ENCODE measurements at regions not wholly inside any gene's neighbourhood (a gene's known extent, or its start where the extent isn't known, plus 50 kb on each side); places are given as distances from the start of the nearest gene placed in this dataset.

- no TSS peak for BruUV-seq (replicated peaks)
- CTCF ChIA-PET, result no interaction called here
- Histone ChIP-seq H2AFZ (ENCODE audit: low read length) (no peak overlapping the region), H3K27ac (ENCODE audit: low read length) (no peak overlapping the region), H3K4me1 (ENCODE audit: insufficient read depth, low read length) (no peaks in the 10 kb centered on the region), H4K20me1 (ENCODE audit: low read length) (no peaks in the 10 kb centered on the region), H3K9me3 (ENCODE audit: low read length) (no peaks in the 10 kb centered on the region), H3K79me2 (ENCODE audit: low read length) (no peaks in the 10 kb centered on the region), H3K27me3 (ENCODE audit: low read length) (no peaks in the 10 kb centered on the region), H3K36me3 (ENCODE audit: low read depth, low read length) (no peaks in the 10 kb centered on the region), H3F3A (ENCODE audit: low read length, unreplicated experiment) (no peaks in the 10 kb centered on the region), H3K9ac (ENCODE audit: low read length) (no peak overlapping the region), H3K4me2 (ENCODE audit: low read length) (no peak overlapping the region), H3K9me2 (replicated peaks; ENCODE audit: low read length) (no peaks in the 10 kb centered on the region), H3K4me3 (ENCODE audit: low read length) (no peak overlapping the region)
- no peak for ATAC-seq
- no peak for TF ChIP-seq EZH2 (IDR thresholded peaks at IDR 0.05; ENCODE audit: low read length, unreplicated experiment)
- TF ChIP-seq EZH2phosphoT487 (IDR thresholded peaks at IDR 0.05; ENCODE audit: borderline replicate concordance, low read length), result no peak
- no peak for TF ChIP-seq CTCF (conservative IDR thresholded peaks at IDR 0.05; ENCODE audit: low read depth, low read length)
- DNase-seq, result no peak
- POLR2A ChIA-PET (ENCODE audit: unreplicated experiment), result no interaction called here
- intact Hi-C loops (cut with micrococcal nuclease), result no loop called here
These were observed 297.1 kb downstream of the NSUN3 start for GRCh38 chr3:94359996-94360395.

GRCh38 chr3:94360987-94361386, 298.1 kb downstream of the NSUN3 start:
- no peaks in the 10 kb centered on the region for H3K9me3 ChIP-seq (ENCODE audit: low read length)
- H3K9me2 ChIP-seq (replicated peaks; ENCODE audit: low read length), result no peaks in the 10 kb centered on the region
- no peaks in the 10 kb centered on the region for H3K36me3 ChIP-seq (ENCODE audit: low read depth, low read length)
- no peak overlapping the region for H3K4me3 ChIP-seq (ENCODE audit: low read length)
- H2AFZ ChIP-seq (ENCODE audit: low read length), result no peak overlapping the region
- ChIA-PET POLR2A (ENCODE audit: unreplicated experiment) (interaction anchor here (0.6 kb wide), 1 partner anchor 24 kb away, joined by 4 read pairs; no protein-coding TSS in a partner anchor), CTCF (no interaction called here)
- TF ChIP-seq CTCF (conservative IDR thresholded peaks at IDR 0.05; ENCODE audit: low read depth, low read length) (no peak), EZH2phosphoT487 (IDR thresholded peaks at IDR 0.05; ENCODE audit: borderline replicate concordance, low read length) (no peak), EZH2 (IDR thresholded peaks at IDR 0.05; ENCODE audit: low read length, unreplicated experiment) (no peak)
- H3F3A ChIP-seq (ENCODE audit: low read length, unreplicated experiment), result no peaks in the 10 kb centered on the region
- no TSS peak for BruUV-seq (replicated peaks)
- H3K27me3 ChIP-seq (ENCODE audit: low read length), result no peaks in the 10 kb centered on the region
- intact Hi-C loops (cut with micrococcal nuclease), result no loop called here
- no peak overlapping the region for H3K27ac ChIP-seq (ENCODE audit: low read length)
- no peak overlapping the region for H3K4me2 ChIP-seq (ENCODE audit: low read length)
- H3K9ac ChIP-seq (ENCODE audit: low read length), result no peak overlapping the region
- H3K79me2 ChIP-seq (ENCODE audit: low read length), result no peaks in the 10 kb centered on the region
- peak; percentile 17 for DNase-seq
- no peaks in the 10 kb centered on the region for H3K4me1 ChIP-seq (ENCODE audit: insufficient read depth, low read length)
- H4K20me1 ChIP-seq (ENCODE audit: low read length), result no peaks in the 10 kb centered on the region
- peak; percentile 51; the same call in 1 of the 2 replicates for ATAC-seq

- TF ChIP-seq EZH2phosphoT487 (IDR thresholded peaks at IDR 0.05; ENCODE audit: borderline replicate concordance, low read length), result no peak
- no peak for TF ChIP-seq EZH2 (IDR thresholded peaks at IDR 0.05; ENCODE audit: low read length, unreplicated experiment)
- Histone ChIP-seq H3K4me1 (ENCODE audit: insufficient read depth, low read length) (no peaks in the 10 kb centered on the region), H3K27ac (ENCODE audit: low read length) (no peak overlapping the region), H3K9me3 (ENCODE audit: low read length) (no peaks in the 10 kb centered on the region), H3K9me2 (replicated peaks; ENCODE audit: low read length) (no peaks in the 10 kb centered on the region), H3K4me2 (ENCODE audit: low read length) (no peak overlapping the region), H3K27me3 (ENCODE audit: low read length) (no peaks in the 10 kb centered on the region), H3K79me2 (ENCODE audit: low read length) (no peaks in the 10 kb centered on the region), H3K4me3 (ENCODE audit: low read length) (no peak overlapping the region), H3K36me3 (ENCODE audit: low read depth, low read length) (no peaks in the 10 kb centered on the region), H4K20me1 (ENCODE audit: low read length) (no peaks in the 10 kb centered on the region), H2AFZ (ENCODE audit: low read length) (no peak overlapping the region), H3K9ac (ENCODE audit: low read length) (no peak overlapping the region), H3F3A (ENCODE audit: low read length, unreplicated experiment) (no peaks in the 10 kb centered on the region)
- ChIA-PET CTCF (no interaction called here), POLR2A (ENCODE audit: unreplicated experiment) (no interaction called here)
- intact Hi-C loops (cut with micrococcal nuclease), result no loop called here
- ATAC-seq (no peak), DNase-seq (no peak)
- no TSS peak for BruUV-seq (replicated peaks)
These were observed 299.5 kb downstream of the NSUN3 start for GRCh38 chr3:94362393-94362792.

All from PC-3 (cell line).